PC-9 (cell line): ENCODE measurements at regions not wholly inside any gene's neighbourhood (a gene's known extent, or its start where the extent isn't known, plus 50 kb on each side); places are given as distances from the start of the nearest gene placed in this dataset.

Experiments
- BruUV-seq: library from RNA; stranded (reverse); fragments of 400-500 nt; replicated peaks from 2 replicates; lab custom pipeline; 2021; lab: Mats Ljungman, UMichigan
- CTCF ChIA-PET: fragments of 300-600 bp; sonication (Branson Sonifier 250); formaldehyde crosslinking; loops from one replicate; lab custom pipeline; 2022; ENCODE audit warnings: antibody characterized with exemption; lab: Charles Lee
- POLR2A ChIA-PET: fragments of 300-600 bp; sonication (Branson Sonifier 250); formaldehyde crosslinking; loops from one replicate; lab custom pipeline; 2022; ENCODE audit warnings: antibody characterized with exemption; ENCODE audit not compliant: unreplicated experiment; lab: Charles Lee
- DNase-seq, 2 experiments: peaks; one replicate each; pipeline versions ENCODE4 v3.0.0 to v3.0.0-alpha.2; 2015 to 2022; ENCODE audit warnings: mixed read lengths in 1 of 2
- H2AFZ ChIP-seq: fragments of 200-600 bp; sonication (generic); 2 replicates; pipeline ENCODE4 v1.8.1; 2017; ENCODE audit warnings: antibody characterized with exemption
- H3F3A ChIP-seq: fragments of 200-600 bp; sonication (generic); 2 replicates; pipeline ENCODE4 v1.8.1; 2017; ENCODE audit warnings: antibody characterized with exemption, mild to moderate bottlenecking, low read depth; ENCODE audit not compliant: insufficient read depth
- H3K27ac ChIP-seq: fragments of 200-600 bp; sonication (generic); 2 replicates; pipeline ENCODE4 v1.6.1; 2016; ENCODE audit warnings: mixed run types
- H3K27me3 ChIP-seq: fragments of 200-600 bp; sonication (generic); 2 replicates; pipeline ENCODE4 v1.6.1; 2016; ENCODE audit warnings: low read depth, mixed run types; ENCODE audit not compliant: insufficient read depth
- H3K36me3 ChIP-seq: fragments of 200-600 bp; sonication (generic); 2 replicates; pipeline ENCODE4 v1.6.1; 2016; ENCODE audit warnings: low read depth, mixed run types
- H3K4me1 ChIP-seq: fragments of 200-600 bp; sonication (generic); replicated peaks from 2 replicates; pipeline ENCODE4 v1.6.1; 2016; ENCODE audit warnings: mixed run types; ENCODE audit not compliant: insufficient read depth
- H3K4me2 ChIP-seq: fragments of 200-600 bp; sonication (generic); 2 replicates; pipeline ENCODE4 v1.6.1; 2017; ENCODE audit warnings: mixed run types
- H3K4me3 ChIP-seq: fragments of 200-600 bp; sonication (generic); 2 replicates; pipeline ENCODE4 v1.6.1; 2016; ENCODE audit warnings: mixed run types
- H3K79me2 ChIP-seq: fragments of 200-600 bp; sonication (generic); 2 replicates; pipeline ENCODE4 v1.6.1; 2017; ENCODE audit warnings: low read depth, mixed run types
- H3K9me2 ChIP-seq: fragments of 200-600 bp; sonication (generic); 2 replicates; pipeline ENCODE4 v1.8.1; 2017; ENCODE audit warnings: mild to moderate bottlenecking; ENCODE audit not compliant: insufficient read depth
- H3K9me3 ChIP-seq: fragments of 200-600 bp; sonication (generic); 2 replicates; pipeline ENCODE4 v1.8.1; 2016; ENCODE audit warnings: low read depth; ENCODE audit not compliant: insufficient read depth
- H4K20me1 ChIP-seq: fragments of 200-600 bp; sonication (generic); 2 replicates; pipeline ENCODE4 v1.8.1; 2017; ENCODE audit not compliant: insufficient read depth
- EZH2 ChIP-seq: fragments of 200-600 bp; sonication (generic); IDR thresholded peaks from 2 replicates; pipeline ENCODE4 v1.8.0; 2017; ENCODE audit warnings: antibody characterized with exemption, low read depth
- intact Hi-C: fragments of 100-400 bp; cut with micrococcal nuclease; formaldehyde crosslinking; loops from one replicate; pipeline ENCODE4 v1.10.0; 2022; ENCODE audit not compliant: unreplicated experiment
- TF ChIP-seq, protein P1 (sequence below): fragments of 200-600 bp; sonication (generic); conservative IDR thresholded peaks from 2 replicates; pipeline ENCODE4 v1.6.1; 2017; ENCODE audit warnings: mixed run types, antibody characterized with exemption, mild to moderate bottlenecking, moderate library complexity

DNA sequence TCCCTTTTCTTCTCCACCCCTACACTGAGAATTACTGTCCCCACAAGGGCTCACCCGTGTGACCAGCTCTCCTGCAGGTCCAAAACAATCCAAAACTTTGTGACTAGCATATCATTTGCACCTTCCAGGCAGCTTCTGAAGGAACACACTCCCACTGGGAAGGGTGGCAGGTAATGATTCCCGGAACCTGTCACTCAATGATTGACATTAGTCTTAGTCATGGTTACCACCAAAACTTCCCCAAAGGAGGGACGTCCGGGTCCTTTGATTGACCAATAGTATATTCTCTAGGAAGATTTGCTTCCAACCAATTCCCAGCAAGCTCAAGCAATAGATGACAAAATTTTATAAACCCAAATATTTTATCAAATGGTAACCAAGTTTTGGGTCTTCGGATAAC lies 127.7 kb upstream of the MYLIP start:
- no peaks in the 10 kb centered on the region for H3K4me1 ChIP-seq
- POLR2A ChIA-PET = no interaction called here
- H2AFZ ChIP-seq = no peak overlapping the region
- H3K27ac ChIP-seq = no peak overlapping the region
- intact Hi-C loops = no loop called here
- CTCF ChIA-PET = no interaction called here
- H3K4me3 ChIP-seq = no peak overlapping the region
- H3K4me2 ChIP-seq = no peak overlapping the region
- BruUV-seq = no TSS peak
- H3F3A ChIP-seq = no peaks in the 10 kb centered on the region
- peaks cover 87% of the 10 kb centered on the region for H3K27me3 ChIP-seq
- no peak for TF ChIP-seq EZH2
- TF ChIP-seq, protein P1, sequence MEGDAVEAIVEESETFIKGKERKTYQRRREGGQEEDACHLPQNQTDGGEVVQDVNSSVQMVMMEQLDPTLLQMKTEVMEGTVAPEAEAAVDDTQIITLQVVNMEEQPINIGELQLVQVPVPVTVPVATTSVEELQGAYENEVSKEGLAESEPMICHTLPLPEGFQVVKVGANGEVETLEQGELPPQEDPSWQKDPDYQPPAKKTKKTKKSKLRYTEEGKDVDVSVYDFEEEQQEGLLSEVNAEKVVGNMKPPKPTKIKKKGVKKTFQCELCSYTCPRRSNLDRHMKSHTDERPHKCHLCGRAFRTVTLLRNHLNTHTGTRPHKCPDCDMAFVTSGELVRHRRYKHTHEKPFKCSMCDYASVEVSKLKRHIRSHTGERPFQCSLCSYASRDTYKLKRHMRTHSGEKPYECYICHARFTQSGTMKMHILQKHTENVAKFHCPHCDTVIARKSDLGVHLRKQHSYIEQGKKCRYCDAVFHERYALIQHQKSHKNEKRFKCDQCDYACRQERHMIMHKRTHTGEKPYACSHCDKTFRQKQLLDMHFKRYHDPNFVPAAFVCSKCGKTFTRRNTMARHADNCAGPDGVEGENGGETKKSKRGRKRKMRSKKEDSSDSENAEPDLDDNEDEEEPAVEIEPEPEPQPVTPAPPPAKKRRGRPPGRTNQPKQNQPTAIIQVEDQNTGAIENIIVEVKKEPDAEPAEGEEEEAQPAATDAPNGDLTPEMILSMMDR = no peak
- no peak for DNase-seq
- H4K20me1 ChIP-seq = no peaks in the 10 kb centered on the region
- no peaks in the 10 kb centered on the region for H3K36me3 ChIP-seq
- H3K9me3 ChIP-seq = no peaks in the 10 kb centered on the region
- no peaks in the 10 kb centered on the region for H3K79me2 ChIP-seq
- no peaks in the 10 kb centered on the region for H3K9me2 ChIP-seq

GRCh38 chr6:15999201-15999600 lies 129.7 kb upstream of the MYLIP start:
- Histone ChIP-seq H2AFZ (no peak overlapping the region), H3K36me3 (no peaks in the 10 kb centered on the region), H4K20me1 (no peaks in the 10 kb centered on the region), H3K9me3 (no peaks in the 10 kb centered on the region), H3K27me3 (peaks cover 78% of the 10 kb centered on the region), H3K9me2 (no peaks in the 10 kb centered on the region), H3K4me3 (no peak overlapping the region), H3K79me2 (no peaks in the 10 kb centered on the region), H3F3A (no peaks in the 10 kb centered on the region), H3K4me2 (no peak overlapping the region), H3K27ac (no peak overlapping the region), H3K4me1 (no peaks in the 10 kb centered on the region)
- POLR2A ChIA-PET = no interaction called here
- TF ChIP-seq, protein P1 = no peak
- no peak for TF ChIP-seq EZH2
- BruUV-seq = no TSS peak
- DNase-seq = no peak
- intact Hi-C loops = no loop called here
- CTCF ChIA-PET = no interaction called here

DNA sequence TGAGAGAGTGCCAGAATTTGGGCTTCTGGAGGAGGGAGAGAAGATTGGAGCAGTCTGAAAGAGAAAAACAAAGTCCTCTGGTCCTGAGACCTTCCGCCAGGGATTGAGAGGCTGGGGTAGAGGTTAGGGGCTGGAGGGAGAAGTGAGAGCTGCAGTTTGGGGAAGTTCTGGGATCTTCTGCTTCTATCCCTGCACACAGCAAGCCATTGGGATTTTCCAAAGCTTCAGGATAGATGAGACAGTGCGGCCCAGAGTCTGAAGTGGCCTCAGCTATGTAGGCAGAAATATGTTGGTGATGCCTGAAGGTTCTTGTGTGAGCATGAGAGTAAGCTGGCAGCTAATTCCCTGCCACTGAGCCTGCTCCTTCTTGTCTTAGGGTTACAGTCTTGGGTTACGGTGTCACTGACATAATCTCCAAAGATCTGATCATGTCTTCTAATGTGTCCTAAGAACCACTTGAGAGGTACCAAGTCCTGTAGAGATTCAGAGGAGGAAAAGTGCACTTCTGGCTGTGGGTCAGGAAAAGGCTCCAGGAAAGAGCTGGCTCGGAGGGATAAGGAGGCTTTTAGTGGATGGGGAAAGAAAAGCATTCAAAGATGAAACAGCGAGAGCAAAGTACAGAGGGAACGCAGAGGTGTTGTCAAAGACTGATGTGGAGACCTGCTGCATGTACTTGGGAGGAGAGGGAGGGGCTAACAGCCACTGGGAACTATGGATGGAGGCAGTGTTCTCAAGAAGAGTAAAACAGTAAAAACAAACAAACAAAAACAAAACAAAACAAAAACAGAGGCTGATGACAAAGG lies 131.1 kb upstream of the MYLIP start:
- no TSS peak for BruUV-seq
- POLR2A ChIA-PET = no interaction called here

More for the DNA sequence above, 131.1 kb upstream of the MYLIP start:
- H3K4me2 ChIP-seq = no peak overlapping the region
- H3K9me3 ChIP-seq = no peaks in the 10 kb centered on the region
- CTCF ChIA-PET = no interaction called here
- TF ChIP-seq, protein P1 = no peak
- no peak for TF ChIP-seq EZH2
- H2AFZ ChIP-seq = no peak overlapping the region
- no peak for DNase-seq
- H3K36me3 ChIP-seq = no peaks in the 10 kb centered on the region
- intact Hi-C loops = no loop called here
- no peaks in the 10 kb centered on the region for H3K79me2 ChIP-seq
- H4K20me1 ChIP-seq = no peaks in the 10 kb centered on the region
- peaks cover 75% of the 10 kb centered on the region for H3K27me3 ChIP-seq
- no peaks in the 10 kb centered on the region for H3K9me2 ChIP-seq
- H3K4me1 ChIP-seq = no peaks in the 10 kb centered on the region
- no peak overlapping the region for H3K4me3 ChIP-seq
- H3K27ac ChIP-seq = no peak overlapping the region
- H3F3A ChIP-seq = no peaks in the 10 kb centered on the region
